Fibroblast of lung (primary cell): ENCODE measurements at regions not wholly inside any gene's neighbourhood (a gene's known extent, or its start where the extent isn't known, plus 50 kb on each side); places are given as distances from the start of the nearest gene placed in this dataset.

Source experiments
- DNase-seq, 2 donors: peaks; one replicate each; pipeline versions ENCODE4 v3.0.0 to v3.0.0-alpha.2; 2010; ENCODE audit warnings: low read depth in 2 of 2
- H2AFZ ChIP-seq: 2 replicates; pipeline ENCODE4 v1.5.1; 2012; ENCODE audit warnings: low read length, control low read depth, inconsistent platforms
- H3K27ac ChIP-seq: 2 replicates; pipeline ENCODE4 v1.5.1; 2011; ENCODE audit warnings: low read length, control low read depth; ENCODE audit not compliant: insufficient read depth
- H3K27me3 ChIP-seq: 2 replicates; pipeline ENCODE4 v1.5.1; 2011; ENCODE audit warnings: mild to moderate bottlenecking, low read length; ENCODE audit not compliant: control insufficient read depth, insufficient read depth
- H3K36me3 ChIP-seq: 2 replicates; pipeline ENCODE4 v1.5.1; 2011; ENCODE audit warnings: low read length; ENCODE audit not compliant: control insufficient read depth, insufficient read depth
- H3K4me1 ChIP-seq: 2 replicates; pipeline ENCODE4 v1.5.1; 2011; ENCODE audit warnings: low read length; ENCODE audit not compliant: control insufficient read depth, insufficient read depth; ENCODE audit errors: extremely low read depth
- H3K4me2 ChIP-seq: 2 replicates; pipeline ENCODE4 v1.5.1; 2011; ENCODE audit warnings: low read length, control low read depth; ENCODE audit not compliant: insufficient read depth; ENCODE audit errors: extremely low read depth
- H3K4me3 ChIP-seq, 4 experiments: fragments of 200-600 bp in 1 of 4; sonication (generic) in 1 of 4; replicated peaks in 1 of 4; 2 replicates each; pipeline ENCODE4 v1.5.1; 2011 to 2016; ENCODE audit warnings: low read length in 4 of 4, low read depth in 3 of 4, mild to moderate bottlenecking in 3 of 4, control low read depth in 2 of 4, inconsistent platforms in 1 of 4, mixed read lengths in 1 of 4; ENCODE audit not compliant: insufficient read depth in 1 of 4; ENCODE audit errors: control extremely low read depth in 1 of 4
- H3K79me2 ChIP-seq: 2 replicates; pipeline ENCODE4 v1.5.1; 2012; ENCODE audit warnings: mild to moderate bottlenecking, low read length, inconsistent platforms; ENCODE audit not compliant: control insufficient read depth, insufficient read depth
- H3K9ac ChIP-seq: 2 replicates; pipeline ENCODE4 v1.5.1; 2011; ENCODE audit warnings: mild to moderate bottlenecking, low read length, control low read depth; ENCODE audit not compliant: insufficient read depth
- H3K9me3 ChIP-seq: 2 replicates; pipeline ENCODE4 v1.5.1; 2012; ENCODE audit warnings: low read depth, low read length; ENCODE audit not compliant: control insufficient read depth, insufficient read depth
- H4K20me1 ChIP-seq: 2 replicates; pipeline ENCODE4 v1.5.1; 2011; ENCODE audit warnings: low read length; ENCODE audit not compliant: control insufficient read depth, insufficient read depth; ENCODE audit errors: extremely low read depth
- EZH2 ChIP-seq: IDR thresholded peaks from 2 replicates; pipeline ENCODE4 v1.5.1; 2012; ENCODE audit warnings: low read length, control low read depth, mild to moderate bottlenecking; ENCODE audit errors: missing control alignments
- TF ChIP-seq, protein P1 (sequence below), 2 donors: IDR thresholded peaks in 1 of 2; conservative IDR thresholded peaks in 1 of 2; 1 replicate in 1 of 2; 2 replicates in 1 of 2; pipeline ENCODE4 v1.5.1; 2011 to 2012; ENCODE audit warnings: low read length in 2 of 2, control low read depth in 1 of 2, inconsistent platforms in 1 of 2, low read depth in 1 of 2, mild to moderate bottlenecking in 1 of 2

DNA sequence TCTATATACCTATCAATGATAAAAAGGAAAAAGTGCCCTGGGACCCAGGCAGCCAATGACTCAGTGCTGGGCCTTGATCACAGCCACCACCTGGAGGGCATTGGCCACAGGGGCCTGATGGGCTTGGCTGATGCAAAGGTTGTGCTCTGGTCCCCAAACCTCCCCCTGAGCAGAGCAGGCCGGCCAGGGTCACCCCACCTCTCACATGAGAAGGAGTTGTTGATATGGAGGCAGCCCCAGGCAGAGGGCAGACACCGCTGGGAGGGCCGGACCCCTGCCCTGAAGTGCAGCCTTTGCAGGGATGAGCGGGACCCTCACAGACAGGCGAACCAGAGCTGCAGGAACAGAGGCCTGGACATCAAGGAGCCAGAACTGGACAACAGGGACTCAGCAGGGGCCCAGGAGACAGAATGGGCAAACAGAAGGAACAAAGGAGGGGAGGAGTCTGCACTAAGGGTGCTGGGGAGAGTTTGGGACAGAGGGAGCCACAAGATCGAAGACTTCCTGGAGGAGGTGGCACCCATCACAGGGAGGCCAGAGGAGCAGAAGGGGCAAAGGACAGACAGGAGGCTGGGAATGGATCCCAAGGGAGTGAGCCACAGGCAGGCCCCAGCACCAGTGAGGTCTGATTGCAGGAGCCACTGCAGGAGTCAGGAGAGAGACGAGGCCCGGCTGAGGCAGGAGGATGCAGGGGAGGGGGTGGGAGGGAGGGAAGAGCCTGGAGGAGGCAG, 105.0 kb downstream of the TNFAIP2 start:
- H3K36me3 ChIP-seq: no peaks in the 10 kb centered on the region
- no peak overlapping the region for H3K9ac ChIP-seq
- no peaks in the 10 kb centered on the region for H4K20me1 ChIP-seq
- TF ChIP-seq EZH2: no peak
- TF ChIP-seq, protein P1, sequence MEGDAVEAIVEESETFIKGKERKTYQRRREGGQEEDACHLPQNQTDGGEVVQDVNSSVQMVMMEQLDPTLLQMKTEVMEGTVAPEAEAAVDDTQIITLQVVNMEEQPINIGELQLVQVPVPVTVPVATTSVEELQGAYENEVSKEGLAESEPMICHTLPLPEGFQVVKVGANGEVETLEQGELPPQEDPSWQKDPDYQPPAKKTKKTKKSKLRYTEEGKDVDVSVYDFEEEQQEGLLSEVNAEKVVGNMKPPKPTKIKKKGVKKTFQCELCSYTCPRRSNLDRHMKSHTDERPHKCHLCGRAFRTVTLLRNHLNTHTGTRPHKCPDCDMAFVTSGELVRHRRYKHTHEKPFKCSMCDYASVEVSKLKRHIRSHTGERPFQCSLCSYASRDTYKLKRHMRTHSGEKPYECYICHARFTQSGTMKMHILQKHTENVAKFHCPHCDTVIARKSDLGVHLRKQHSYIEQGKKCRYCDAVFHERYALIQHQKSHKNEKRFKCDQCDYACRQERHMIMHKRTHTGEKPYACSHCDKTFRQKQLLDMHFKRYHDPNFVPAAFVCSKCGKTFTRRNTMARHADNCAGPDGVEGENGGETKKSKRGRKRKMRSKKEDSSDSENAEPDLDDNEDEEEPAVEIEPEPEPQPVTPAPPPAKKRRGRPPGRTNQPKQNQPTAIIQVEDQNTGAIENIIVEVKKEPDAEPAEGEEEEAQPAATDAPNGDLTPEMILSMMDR (conservative IDR thresholded peaks at IDR 0.05 in 1 of 2, IDR thresholded peaks at IDR 0.05 in 1 of 2; ENCODE audit: low read depth in 1 of 2, low read length in 2 of 2): no peak
- DNase-seq: no peak
- no peak overlapping the region for H2AFZ ChIP-seq
- H3K79me2 ChIP-seq: no peaks in the 10 kb centered on the region
- H3K4me3 ChIP-seq: no peak overlapping the region
- no peak overlapping the region for H3K4me2 ChIP-seq
- H3K9me3 ChIP-seq: no peaks in the 10 kb centered on the region
- peaks cover 7% of the 10 kb centered on the region for H3K27me3 ChIP-seq
- H3K4me1 ChIP-seq: no peaks in the 10 kb centered on the region
- H3K27ac ChIP-seq: no peak overlapping the region

DNA sequence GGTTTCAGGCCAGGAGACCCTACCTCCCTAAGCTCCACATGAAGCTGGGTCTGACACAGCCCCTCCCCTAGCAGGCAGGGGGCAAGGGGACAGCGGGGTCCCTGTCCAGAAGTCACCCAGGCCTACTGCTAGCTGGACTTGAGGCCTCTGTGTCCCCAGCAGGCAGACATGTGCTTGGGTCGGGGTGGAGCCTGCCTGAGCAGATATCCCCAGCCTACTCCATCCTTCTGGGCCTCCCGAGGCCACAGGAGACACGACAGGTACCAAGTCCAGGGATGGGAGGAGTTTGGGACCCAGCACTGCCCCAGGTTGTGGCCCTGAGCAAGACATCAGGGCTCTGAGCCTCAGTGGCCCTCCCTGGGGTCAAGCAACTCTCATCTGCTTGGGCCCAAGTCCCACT, 105.2 kb upstream of the EIF5 start:
- Histone ChIP-seq H3K4me2 (no peak overlapping the region), H3K4me1 (no peaks in the 10 kb centered on the region), H4K20me1 (no peaks in the 10 kb centered on the region), H3K27me3 (peaks cover 7% of the 10 kb centered on the region), H3K9ac (no peak overlapping the region), H3K27ac (no peak overlapping the region), H3K36me3 (no peaks in the 10 kb centered on the region), H3K79me2 (no peaks in the 10 kb centered on the region), H3K4me3 (no peak overlapping the region), H2AFZ (no peak overlapping the region), H3K9me3 (no peaks in the 10 kb centered on the region)
- DNase-seq: no peak
- TF ChIP-seq, protein P1 (conservative IDR thresholded peaks at IDR 0.05 in 1 of 2, IDR thresholded peaks at IDR 0.05 in 1 of 2; ENCODE audit: low read depth in 1 of 2, low read length in 2 of 2): no peak
- TF ChIP-seq EZH2: no peak

DNA sequence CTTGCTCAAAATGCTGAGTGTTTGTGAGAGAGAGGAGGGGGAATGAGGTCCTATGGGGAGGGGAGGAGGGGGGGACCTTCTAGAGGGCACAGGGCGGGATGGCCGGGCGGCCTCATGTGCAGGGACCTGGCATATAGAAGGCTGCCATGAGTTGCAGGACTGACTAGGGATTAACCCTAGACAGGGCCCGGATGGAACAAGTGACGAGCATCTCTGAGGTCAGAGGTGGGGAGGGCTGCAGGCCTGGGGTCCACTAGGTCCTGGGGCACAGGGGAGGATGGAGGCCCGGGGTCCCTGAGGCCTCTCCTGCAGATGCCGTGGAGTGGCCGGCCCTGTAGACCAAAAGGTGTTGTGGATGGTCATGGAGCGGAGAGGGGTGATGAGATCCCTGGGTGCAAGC, 104.0 kb upstream of the EIF5 start:
- no peaks in the 10 kb centered on the region for H3K36me3 ChIP-seq
- H4K20me1 ChIP-seq: no peaks in the 10 kb centered on the region
- H3K27me3 ChIP-seq: peaks cover 2% of the 10 kb centered on the region
- TF ChIP-seq, protein P1 (conservative IDR thresholded peaks at IDR 0.05 in 1 of 2, IDR thresholded peaks at IDR 0.05 in 1 of 2; ENCODE audit: low read depth in 1 of 2, low read length in 2 of 2): no peak
- H3K4me3 ChIP-seq: no peak overlapping the region
- no peak overlapping the region for H3K27ac ChIP-seq
- no peak overlapping the region for H3K4me2 ChIP-seq
- H3K4me1 ChIP-seq: no peaks in the 10 kb centered on the region
- H3K9ac ChIP-seq: no peak overlapping the region
- DNase-seq: no peak
- H3K9me3 ChIP-seq: no peaks in the 10 kb centered on the region
- H3K79me2 ChIP-seq: no peaks in the 10 kb centered on the region
- H2AFZ ChIP-seq: no peak overlapping the region
